ENCODE measurements at regions not wholly inside any gene's neighbourhood (a gene's known extent, or its start where the extent isn't known, plus 50 kb on each side); places are given as distances from the start of the nearest gene placed in this dataset.

GRCh38 chrX:42524379-42524778, 253.6 kb downstream of the PPP1R2C start:
- no peak for DNase-seq (ENCODE audit: low read depth, low spot score)

- DNase-seq (ENCODE audit: low read depth, low spot score), result peak; percentile 13
These were observed 258.2 kb downstream of the PPP1R2C start for GRCh38 chrX:42519666-42520231.

- no peak for DNase-seq (ENCODE audit: low read depth, low spot score)
These were observed 262.0 kb downstream of the PPP1R2C start for GRCh38 chrX:42515939-42516338.

DNA sequence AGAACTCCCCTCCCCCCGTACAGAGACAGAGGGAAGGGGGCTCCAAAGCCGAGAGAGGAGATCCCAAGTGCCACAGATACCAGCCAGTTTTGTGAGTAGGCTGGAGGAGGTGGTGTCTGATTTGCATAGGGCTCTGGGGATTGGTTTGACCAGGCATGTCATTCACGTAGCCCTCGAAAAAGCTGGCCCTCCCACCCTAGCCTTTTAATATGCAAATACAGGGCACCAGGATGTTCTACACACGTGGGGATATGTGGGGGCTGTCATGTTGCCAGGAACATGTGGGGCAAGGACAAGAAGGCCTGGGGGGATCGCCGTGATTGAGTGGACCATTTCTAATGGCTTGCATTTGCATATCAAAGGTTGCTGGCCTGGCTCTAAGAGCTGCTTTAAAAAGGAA, 272.9 kb downstream of the PPP1R2C start:
- DNase-seq (ENCODE audit: low read depth, low spot score), result no peak

GRCh38 chrX:42499620-42500019, 278.3 kb downstream of the PPP1R2C start:
- no peak for DNase-seq (ENCODE audit: low read depth, low spot score)

- no peak for DNase-seq (ENCODE audit: low read depth, low spot score)
These were observed 280.6 kb downstream of the PPP1R2C start for GRCh38 chrX:42497356-42497755.

GRCh38 chrX:42496239-42496638, 281.7 kb downstream of the PPP1R2C start:
- DNase-seq (ENCODE audit: low read depth, low spot score), result no peak

- no peak for DNase-seq (ENCODE audit: low read depth, low spot score)
These were observed 282.8 kb downstream of the PPP1R2C start for GRCh38 chrX:42495139-42495538.

- no peak for DNase-seq (ENCODE audit: low read depth, low spot score)
These were observed 286.6 kb downstream of the PPP1R2C start for GRCh38 chrX:42491137-42491907.

- no peak for DNase-seq (ENCODE audit: low read depth, low spot score)
These were observed 287.9 kb downstream of the PPP1R2C start for GRCh38 chrX:42490111-42490510.

DNA sequence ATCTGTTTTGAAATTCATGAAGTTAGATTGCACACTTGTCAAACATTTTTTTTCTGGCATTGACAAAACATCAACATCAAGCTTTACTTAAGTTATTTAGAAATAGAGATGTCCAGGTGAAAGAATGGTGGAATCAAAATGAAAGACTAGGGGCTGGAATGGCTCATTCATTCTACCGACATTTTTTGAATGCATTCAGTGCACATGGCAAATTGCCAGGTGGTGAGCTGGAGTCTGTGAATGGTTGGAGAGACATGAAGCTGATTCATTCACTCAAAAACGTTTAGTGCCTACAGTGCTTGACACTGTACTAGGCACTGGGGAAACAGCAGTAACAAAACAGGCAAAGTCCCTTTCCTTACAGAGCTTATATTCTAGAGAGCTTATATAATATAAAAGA, 292.4 kb downstream of the PPP1R2C start:
- DNase-seq (ENCODE audit: low read depth, low spot score), result no peak

DNA sequence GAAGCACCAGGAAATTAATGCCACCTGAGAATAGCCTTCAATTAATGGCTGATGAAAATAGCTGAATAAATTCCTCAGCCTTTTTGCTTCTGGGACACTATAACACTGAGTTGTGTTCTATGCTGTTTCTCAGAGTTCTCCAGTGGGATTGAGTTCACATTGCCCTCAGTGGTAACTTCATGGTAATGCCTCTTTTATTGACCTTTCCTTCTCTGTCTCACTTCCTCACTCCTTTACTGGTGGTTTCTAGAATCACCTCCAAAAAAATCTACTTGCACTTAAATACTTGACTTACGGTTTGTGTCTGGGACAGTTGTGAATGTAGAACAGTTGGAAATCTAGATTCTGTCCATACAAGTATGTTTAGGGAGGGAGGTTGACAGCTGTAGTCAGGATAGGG, 293.7 kb downstream of the PPP1R2C start:
- DNase-seq (ENCODE audit: low read depth, low spot score), result no peak

DNA sequence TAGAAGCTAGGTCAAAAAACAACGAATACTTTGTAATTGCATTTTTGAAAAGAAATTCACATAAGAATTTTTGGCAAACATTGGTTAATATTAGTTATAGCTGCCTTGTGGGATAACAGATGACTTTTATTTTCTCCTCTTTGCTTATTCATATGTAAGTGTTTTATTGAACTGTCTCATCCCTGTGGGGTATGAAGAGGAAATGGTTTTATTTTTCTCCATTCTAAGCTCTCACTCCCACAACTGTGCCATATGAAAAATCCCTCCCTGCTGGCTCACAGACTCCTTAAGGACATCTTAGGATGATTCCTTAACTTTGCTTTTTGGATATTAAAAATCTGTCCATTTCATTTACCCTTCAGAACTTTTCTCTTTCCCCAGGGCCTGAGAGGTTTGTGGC, 300.6 kb downstream of the PPP1R2C start:
- DNase-seq (ENCODE audit: low read depth, low spot score), result no peak

GRCh38 chrX:42472727-42473126, 305.2 kb downstream of the PPP1R2C start:
- no peak for DNase-seq (ENCODE audit: low read depth, low spot score)

DNA sequence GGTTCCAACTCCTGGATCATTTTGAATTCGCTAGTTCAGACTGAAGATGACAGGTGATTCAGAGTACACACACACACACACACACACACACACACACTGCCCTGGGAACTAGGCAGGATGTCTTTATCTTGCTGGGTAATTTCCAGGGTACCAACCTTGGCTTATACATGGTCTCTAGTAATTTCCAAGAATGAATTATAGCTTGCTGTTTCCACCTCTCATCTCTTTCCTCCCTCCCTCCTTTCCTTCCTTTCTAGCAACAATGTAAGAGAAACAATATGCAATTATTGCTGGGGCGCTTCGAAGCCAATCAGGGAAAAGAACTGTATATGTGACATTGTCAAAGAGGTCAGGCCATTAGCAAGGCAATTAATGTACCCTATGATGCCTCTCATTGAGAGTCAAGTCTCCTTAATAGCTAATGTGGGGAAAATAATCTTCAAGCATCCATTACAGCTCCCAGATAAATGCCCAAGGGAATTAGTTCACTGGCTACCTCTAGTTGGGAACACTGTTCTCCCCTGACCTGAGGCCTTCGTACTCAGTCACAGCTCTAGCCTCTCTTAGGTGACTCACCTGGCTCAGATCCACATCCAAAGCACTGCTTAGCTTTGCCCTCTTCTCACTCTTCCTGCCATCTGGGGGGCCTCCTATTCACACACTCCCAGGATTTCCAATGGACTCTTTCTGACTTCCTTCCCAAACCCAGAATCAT, 311.5 kb downstream of the PPP1R2C start:
- DNase-seq (ENCODE audit: low read depth, low spot score), result no peak

DNA sequence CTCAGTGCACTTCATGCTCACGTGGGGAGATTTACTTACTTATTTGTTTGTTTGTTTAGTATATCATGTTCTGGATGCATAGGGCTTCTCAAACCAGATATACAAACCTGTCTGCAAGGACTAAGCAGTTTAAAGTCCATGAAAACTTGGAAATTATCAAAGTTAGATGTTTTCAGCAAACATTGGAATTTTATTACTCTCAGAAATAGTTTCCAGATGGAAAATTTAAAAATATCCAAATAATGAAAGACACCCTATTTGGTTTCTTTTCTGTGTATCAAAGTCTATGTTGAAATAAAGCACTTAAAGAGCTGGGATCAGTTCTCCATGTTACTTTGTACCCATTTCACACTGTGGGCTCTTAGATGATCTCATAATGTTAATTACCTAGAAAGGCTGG, 312.1 kb downstream of the PPP1R2C start:
- DNase-seq (ENCODE audit: low read depth, low spot score), result no peak

- no peak for DNase-seq (ENCODE audit: low read depth, low spot score)
These were observed 314.1 kb downstream of the PPP1R2C start for GRCh38 chrX:42463706-42464490.

- DNase-seq (ENCODE audit: low read depth, low spot score), result no peak
These were observed 315.0 kb downstream of the PPP1R2C start for GRCh38 chrX:42462917-42463316.

DNA sequence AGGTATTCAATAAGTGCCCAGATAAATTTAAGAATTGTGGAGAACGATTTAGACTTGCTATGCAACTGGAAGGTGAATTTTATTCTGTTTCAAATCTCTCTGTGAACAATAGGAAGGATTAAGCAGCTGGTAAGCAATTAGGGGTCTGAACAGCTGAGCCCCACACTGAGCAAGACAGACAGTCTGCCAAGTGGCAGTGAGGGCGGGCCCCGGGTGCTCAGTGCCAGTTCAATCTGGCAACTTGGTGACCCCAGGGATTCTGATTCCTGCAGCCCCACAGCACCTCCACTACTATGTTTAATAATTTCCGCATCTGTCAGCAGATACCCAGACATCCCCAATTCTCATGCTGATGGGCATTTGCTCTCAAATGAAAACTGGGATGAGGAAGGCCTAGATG, 317.3 kb downstream of the PPP1R2C start:
- DNase-seq (ENCODE audit: low read depth, low spot score), result no peak

DNA sequence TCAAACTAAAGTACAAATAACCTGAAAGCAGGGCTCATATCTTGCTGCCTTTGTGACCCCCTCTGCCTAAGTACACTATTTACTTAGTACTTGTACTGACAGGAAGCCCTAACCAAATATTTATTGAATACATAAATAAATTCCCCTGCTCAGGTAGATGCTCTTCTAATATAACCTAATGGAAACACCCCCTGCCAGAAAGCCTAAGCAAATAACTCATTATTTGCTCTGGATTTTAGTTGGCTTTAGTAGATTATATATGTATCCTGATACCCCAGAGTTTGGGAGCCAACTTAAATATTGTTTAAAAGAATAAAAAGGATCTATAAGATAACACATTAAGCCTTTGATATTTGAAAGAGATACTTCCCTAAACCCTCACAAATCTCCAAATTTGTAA, 318.2 kb downstream of the PPP1R2C start:
- DNase-seq (ENCODE audit: low read depth, low spot score), result no peak

DNA sequence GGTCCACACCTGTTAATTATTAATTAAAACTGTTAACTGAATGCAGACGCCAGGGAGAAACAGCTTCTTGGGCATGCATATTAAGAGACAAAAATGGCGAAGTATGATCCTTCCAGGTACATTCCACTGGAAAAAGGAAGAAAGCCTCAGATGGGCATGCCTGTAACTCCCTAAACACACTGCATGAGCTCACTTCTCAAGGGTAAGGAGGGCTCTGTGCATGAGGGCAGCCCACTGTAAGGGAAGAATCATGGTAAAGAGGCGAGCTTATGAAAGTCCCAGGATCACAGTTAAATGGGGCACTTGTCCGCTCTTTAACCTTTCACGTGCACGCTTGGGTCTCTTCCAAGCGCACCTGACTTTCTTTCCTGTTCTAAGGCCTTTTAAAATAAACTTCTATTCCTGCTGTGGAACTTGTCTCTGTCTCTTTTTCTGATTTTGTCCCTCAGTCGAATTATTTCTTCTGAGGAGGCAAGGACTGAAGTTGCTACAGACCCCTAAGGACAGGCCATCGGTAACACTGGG, 321.7 kb downstream of the PPP1R2C start:
- no peak for DNase-seq (ENCODE audit: low read depth, low spot score)

- DNase-seq (ENCODE audit: low read depth, low spot score), result no peak
These were observed 327.7 kb downstream of the PPP1R2C start for GRCh38 chrX:42450228-42450627.

All from smooth muscle cell of the brain vasculature (primary cell).